Gastroesophageal sphincter (tissue), 4 donors: ENCODE measurements at regions not wholly inside any gene's neighbourhood (a gene's known extent, or its start where the extent isn't known, plus 50 kb on each side); places are given as distances from the start of the nearest gene placed in this dataset.

ENCODE experiments used
- ATAC-seq: fragments of 150-250 bp; one replicate; pipeline ENCODE4 v1.9.1; 2016; ENCODE audit warnings: mild to moderate bottlenecking, moderate library complexity
- H3K27ac ChIP-seq, 4 donors: fragments of 200-600 bp; sonication (generic) in 3 of 4; 1 replicate in 3 of 4; 2 replicates in 1 of 4; pipeline ENCODE4 v1.5.1; 2016 to 2019
- H3K27me3 ChIP-seq: fragments of 200-600 bp; sonication (generic); one replicate; pipeline ENCODE4 v1.5.1; 2019
- H3K36me3 ChIP-seq, 2 donors: fragments of 200-600 bp; sonication (generic); one replicate each; pipeline ENCODE4 v1.5.1; 2019; ENCODE audit warnings: control low read depth in 1 of 2
- H3K4me1 ChIP-seq, 3 donors: fragments of 200-600 bp; sonication (generic); 1 replicate in 2 of 3; 2 replicates in 1 of 3; pipeline ENCODE4 v1.5.1; 2016 to 2019; ENCODE audit warnings: control low read depth in 2 of 3
- H3K4me3 ChIP-seq, 2 donors: fragments of 200-600 bp; sonication (generic); one replicate each; pipeline ENCODE4 v1.5.1; 2019; ENCODE audit warnings: mild to moderate bottlenecking in 1 of 2, moderate library complexity in 1 of 2
- H3K9me3 ChIP-seq, 3 donors: fragments of 200-600 bp; sonication (generic); one replicate each; pipeline ENCODE4 v1.5.1; 2017 to 2019; ENCODE audit warnings: control low read depth in 2 of 3
- EP300 ChIP-seq: sonication (generic); formaldehyde crosslinking; IDR thresholded peaks from one replicate; pipeline ENCODE4 v1.6.1; 2017; ENCODE audit warnings: antibody characterized with exemption, mild to moderate bottlenecking
- POLR2A ChIP-seq, 2 donors: fragments of 450-650 bp; IDR thresholded peaks; one replicate each; pipeline ENCODE4 v1.6.1; 2017; ENCODE audit warnings: antibody characterized with exemption in 2 of 2, mild to moderate bottlenecking in 2 of 2, moderate library complexity in 1 of 2
- POLR2AphosphoS5 ChIP-seq: sonication (generic); formaldehyde crosslinking; IDR thresholded peaks from one replicate; pipeline ENCODE4 v1.6.1; 2017; ENCODE audit warnings: antibody characterized with exemption
- WGBS, 2 donors: methylation state at CpG; one replicate each; pipeline ENCODE4 v1.1.5; 2018; ENCODE audit warnings: low coverage in 1 of 2; 5-methylcytosine and 5-hydroxymethylcytosine counted together
- TF ChIP-seq, protein P1 (sequence below), 4 experiments: fragments of 200-600 bp in 2 of 4; fragments of 450-650 bp in 2 of 4; sonication (generic) in 1 of 4; IDR thresholded peaks; one replicate each; pipeline ENCODE4 v1.5.1; 2017 to 2019; ENCODE audit warnings: antibody characterized with exemption in 4 of 4, mild to moderate bottlenecking in 2 of 4, moderate library complexity in 2 of 4

DNA sequence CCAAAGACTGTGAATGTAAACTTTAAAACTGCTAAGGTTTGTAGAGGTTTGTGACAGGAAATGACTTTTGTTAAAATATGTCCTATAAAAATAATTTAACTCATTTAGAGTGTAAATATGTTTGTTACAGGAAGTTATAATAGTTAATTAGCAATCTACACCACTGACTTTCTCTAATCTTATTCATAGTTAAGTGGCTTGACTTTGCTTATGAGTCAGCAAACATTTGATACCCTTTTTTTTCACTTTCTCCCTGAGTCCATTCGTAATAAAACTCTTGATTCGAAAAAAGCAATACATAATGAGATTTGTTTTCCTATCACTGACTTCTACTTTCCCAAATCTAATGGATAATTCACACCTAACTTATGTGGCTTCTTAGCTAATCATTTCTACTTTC lies 317.7 kb upstream of the SEMA3C start:
- no peak overlapping the region for H3K4me3 ChIP-seq
- 83 to 90% methylated on average over 2 of the region's 2 CpGs for WGBS, 2 donors
- TF ChIP-seq, protein P1, sequence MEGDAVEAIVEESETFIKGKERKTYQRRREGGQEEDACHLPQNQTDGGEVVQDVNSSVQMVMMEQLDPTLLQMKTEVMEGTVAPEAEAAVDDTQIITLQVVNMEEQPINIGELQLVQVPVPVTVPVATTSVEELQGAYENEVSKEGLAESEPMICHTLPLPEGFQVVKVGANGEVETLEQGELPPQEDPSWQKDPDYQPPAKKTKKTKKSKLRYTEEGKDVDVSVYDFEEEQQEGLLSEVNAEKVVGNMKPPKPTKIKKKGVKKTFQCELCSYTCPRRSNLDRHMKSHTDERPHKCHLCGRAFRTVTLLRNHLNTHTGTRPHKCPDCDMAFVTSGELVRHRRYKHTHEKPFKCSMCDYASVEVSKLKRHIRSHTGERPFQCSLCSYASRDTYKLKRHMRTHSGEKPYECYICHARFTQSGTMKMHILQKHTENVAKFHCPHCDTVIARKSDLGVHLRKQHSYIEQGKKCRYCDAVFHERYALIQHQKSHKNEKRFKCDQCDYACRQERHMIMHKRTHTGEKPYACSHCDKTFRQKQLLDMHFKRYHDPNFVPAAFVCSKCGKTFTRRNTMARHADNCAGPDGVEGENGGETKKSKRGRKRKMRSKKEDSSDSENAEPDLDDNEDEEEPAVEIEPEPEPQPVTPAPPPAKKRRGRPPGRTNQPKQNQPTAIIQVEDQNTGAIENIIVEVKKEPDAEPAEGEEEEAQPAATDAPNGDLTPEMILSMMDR (IDR thresholded peaks at IDR 0.05): no peak
- TF ChIP-seq EP300 (no peak), POLR2A (IDR thresholded peaks at IDR 0.05) (no peak), POLR2AphosphoS5 (no peak)
- no peaks in the 10 kb centered on the region for H3K27me3 ChIP-seq
- H3K4me1 ChIP-seq: no peaks in the 10 kb centered on the region
- no peak for ATAC-seq
- no peaks in the 10 kb centered on the region for H3K9me3 ChIP-seq
- H3K36me3 ChIP-seq: no peaks in the 10 kb centered on the region
- no peak overlapping the region for H3K27ac ChIP-seq

DNA sequence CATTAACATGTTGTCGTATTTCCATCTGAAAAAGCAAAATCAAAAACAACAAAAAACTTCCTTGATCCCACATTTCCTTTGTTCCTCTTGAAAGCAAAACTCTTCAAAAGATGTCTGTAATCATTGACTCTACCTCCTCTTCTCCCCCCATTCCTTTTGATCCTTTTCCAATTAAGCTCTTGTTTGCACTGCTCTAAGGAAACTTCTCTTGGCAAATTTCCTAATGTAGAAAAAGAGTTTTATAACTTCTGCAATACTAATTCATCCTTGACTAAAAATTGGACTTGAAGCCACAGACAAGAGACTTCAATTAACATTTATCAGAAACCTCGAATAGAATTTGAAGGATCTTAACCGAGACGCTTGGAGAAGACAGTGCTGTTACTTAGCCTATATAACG lies 317.1 kb upstream of the SEMA3C start:
- ATAC-seq: no peak
- H3K27ac ChIP-seq: no peak overlapping the region
- 65 to 78% methylated on average over 4 to 5 of the region's 5 CpGs for WGBS, 2 donors

DNA sequence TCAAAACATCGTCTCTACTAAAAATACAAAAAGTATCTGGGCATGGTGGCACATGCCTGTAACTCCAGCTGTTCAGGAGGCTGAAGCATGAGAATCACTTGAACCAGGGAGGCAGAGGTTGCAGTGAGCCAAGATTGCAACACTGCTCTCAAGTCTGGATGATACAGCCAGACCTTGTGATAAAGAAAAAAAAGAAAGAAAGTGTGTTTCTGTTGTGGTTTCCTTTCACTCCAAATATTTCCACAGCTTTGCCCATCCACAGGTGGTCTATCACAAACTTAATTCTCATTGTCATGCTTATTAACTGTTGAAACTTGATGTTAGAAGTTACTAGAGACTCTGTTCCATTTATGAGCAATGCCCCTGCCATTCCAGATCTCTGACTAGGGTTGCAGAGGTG lies 316.0 kb upstream of the SEMA3C start:
- no peaks in the 10 kb centered on the region for H3K4me1 ChIP-seq
- H3K27me3 ChIP-seq: no peaks in the 10 kb centered on the region
- no peaks in the 10 kb centered on the region for H3K36me3 ChIP-seq
- 50% methylated on average over 1 of the region's 1 CpG; no CpG with 5 or more reads in 1 of the 2 donors for WGBS, 2 donors
- no peaks in the 10 kb centered on the region for H3K9me3 ChIP-seq
- H3K4me3 ChIP-seq: no peak overlapping the region
- no peak overlapping the region for H3K27ac ChIP-seq
- no peak for ATAC-seq
- TF ChIP-seq EP300 (no peak), POLR2A (IDR thresholded peaks at IDR 0.05) (no peak), POLR2AphosphoS5 (no peak)
- TF ChIP-seq, protein P1 (IDR thresholded peaks at IDR 0.05): no peak

More for the DNA sequence above, 317.1 kb upstream of the SEMA3C start:
- H3K36me3 ChIP-seq: no peaks in the 10 kb centered on the region
- TF ChIP-seq EP300: no peak
- H3K27me3 ChIP-seq: no peaks in the 10 kb centered on the region
- no peaks in the 10 kb centered on the region for H3K9me3 ChIP-seq
- H3K4me1 ChIP-seq: no peaks in the 10 kb centered on the region
- H3K4me3 ChIP-seq: no peak overlapping the region

DNA sequence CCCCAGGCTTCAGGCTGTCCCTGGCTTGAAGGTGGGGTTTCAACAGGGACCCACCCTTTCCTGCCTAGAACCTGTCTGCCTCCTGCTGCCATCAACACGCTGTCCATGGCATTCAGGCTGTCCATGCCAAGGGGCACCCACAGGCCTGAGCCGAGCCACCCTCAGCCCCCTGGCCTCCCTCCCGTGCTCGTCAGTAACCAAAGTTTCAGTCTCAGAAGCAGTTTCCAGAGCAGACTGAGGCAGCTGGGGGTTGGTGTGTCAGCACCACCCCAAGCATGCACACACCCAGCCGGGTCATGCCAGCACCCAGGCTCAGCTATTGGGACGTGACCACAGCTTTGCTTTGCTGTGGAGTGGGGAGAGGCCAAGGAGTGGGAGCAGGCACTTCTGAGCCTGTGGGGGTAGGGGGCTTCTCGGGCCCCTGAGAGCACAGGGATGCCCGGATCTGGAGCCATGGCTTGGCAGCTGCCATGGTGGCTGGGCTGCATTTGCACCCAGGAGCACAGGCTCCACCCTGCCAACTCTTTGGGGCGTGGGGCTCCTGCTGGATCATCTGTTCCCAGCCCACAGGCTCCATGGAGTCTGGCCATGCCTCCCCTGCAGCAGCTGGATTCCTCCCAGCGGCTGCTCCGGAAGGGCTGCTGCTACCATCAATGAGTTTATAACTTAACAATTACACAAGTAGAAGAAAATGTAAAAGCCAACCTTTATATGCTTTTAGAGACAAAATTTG lies 314.5 kb upstream of the SEMA3C start:
- no peaks in the 10 kb centered on the region for H3K4me1 ChIP-seq
- ATAC-seq: no peak
- H3K4me3 ChIP-seq: no peak overlapping the region
- H3K9me3 ChIP-seq: no peaks in the 10 kb centered on the region
- no peaks in the 10 kb centered on the region for H3K36me3 ChIP-seq
- TF ChIP-seq POLR2AphosphoS5 (no peak), EP300 (no peak), POLR2A (IDR thresholded peaks at IDR 0.05) (no peak)
- TF ChIP-seq, protein P1 (IDR thresholded peaks at IDR 0.05): no peak
- no peak overlapping the region for H3K27ac ChIP-seq
- 73% methylated on average over 2 of the region's 11 CpGs; no CpG with 5 or more reads in 1 of the 2 donors for WGBS, 2 donors
- no peaks in the 10 kb centered on the region for H3K27me3 ChIP-seq

DNA sequence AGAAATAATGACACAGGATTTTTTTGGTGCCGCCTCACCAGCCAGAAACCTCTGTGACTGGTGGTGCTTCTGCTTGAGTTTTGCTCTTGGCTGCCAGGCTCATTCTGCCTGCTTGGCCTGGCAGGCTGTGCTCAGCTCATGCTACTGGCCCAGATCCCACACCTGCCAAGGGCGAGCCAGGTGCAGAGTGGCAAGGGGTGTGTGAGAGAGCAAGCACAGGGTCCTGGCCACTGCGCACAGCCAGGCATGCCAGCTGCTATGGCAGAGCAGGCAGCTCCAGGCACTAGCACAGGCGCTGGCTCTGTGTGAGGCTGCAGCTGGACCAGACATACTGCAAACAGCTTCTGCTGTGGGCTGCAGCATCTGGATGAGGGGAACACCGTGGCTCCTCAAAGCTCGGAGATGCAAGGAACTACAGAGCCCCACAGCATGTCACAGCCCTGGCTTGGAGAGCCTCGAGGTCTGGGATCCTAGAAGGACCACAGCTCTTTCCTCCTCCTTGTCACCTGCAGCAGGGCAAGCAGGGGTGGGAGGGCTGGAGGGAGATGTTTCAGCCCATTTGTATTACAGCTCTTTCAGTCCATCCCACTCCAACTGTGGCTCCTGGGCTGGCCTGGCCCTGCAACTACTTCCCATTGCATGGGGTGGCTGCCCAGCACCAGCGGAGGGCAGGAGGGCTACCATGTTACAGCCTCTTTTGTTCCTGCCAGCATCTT lies 313.4 kb upstream of the SEMA3C start:
- WGBS, 2 donors: 62 to 68% methylated on average over 2 of the region's 8 CpGs

More for the DNA sequence above, 313.4 kb upstream of the SEMA3C start:
- H3K9me3 ChIP-seq: no peaks in the 10 kb centered on the region
- H3K36me3 ChIP-seq: no peaks in the 10 kb centered on the region
- peak; percentile 28 for ATAC-seq
- H3K4me1 ChIP-seq: no peaks in the 10 kb centered on the region
- no peak overlapping the region for H3K27ac ChIP-seq
- no peak overlapping the region for H3K4me3 ChIP-seq
- no peak for TF ChIP-seq EP300
- TF ChIP-seq POLR2A (IDR thresholded peaks at IDR 0.05): no peak
- TF ChIP-seq POLR2AphosphoS5: no peak
- TF ChIP-seq, protein P1 (IDR thresholded peaks at IDR 0.05): no peak
- no peaks in the 10 kb centered on the region for H3K27me3 ChIP-seq
